ENCODE measurements at regions not wholly inside any gene's neighbourhood (a gene's known extent, or its start where the extent isn't known, plus 50 kb on each side); places are given as distances from the start of the nearest gene placed in this dataset.

GRCh38 chrY:17366400-17366799 is 513.6 kb downstream of the CDY2B start:
- no peaks in the 10 kb centered on the region for H3K4me1 ChIP-seq
- intact Hi-C loops (cut with DNase I; ENCODE audit: low total_unique reads) = no loop called here
- H3K9me3 ChIP-seq = no peaks in the 10 kb centered on the region
- TF ChIP-seq, protein P1, sequence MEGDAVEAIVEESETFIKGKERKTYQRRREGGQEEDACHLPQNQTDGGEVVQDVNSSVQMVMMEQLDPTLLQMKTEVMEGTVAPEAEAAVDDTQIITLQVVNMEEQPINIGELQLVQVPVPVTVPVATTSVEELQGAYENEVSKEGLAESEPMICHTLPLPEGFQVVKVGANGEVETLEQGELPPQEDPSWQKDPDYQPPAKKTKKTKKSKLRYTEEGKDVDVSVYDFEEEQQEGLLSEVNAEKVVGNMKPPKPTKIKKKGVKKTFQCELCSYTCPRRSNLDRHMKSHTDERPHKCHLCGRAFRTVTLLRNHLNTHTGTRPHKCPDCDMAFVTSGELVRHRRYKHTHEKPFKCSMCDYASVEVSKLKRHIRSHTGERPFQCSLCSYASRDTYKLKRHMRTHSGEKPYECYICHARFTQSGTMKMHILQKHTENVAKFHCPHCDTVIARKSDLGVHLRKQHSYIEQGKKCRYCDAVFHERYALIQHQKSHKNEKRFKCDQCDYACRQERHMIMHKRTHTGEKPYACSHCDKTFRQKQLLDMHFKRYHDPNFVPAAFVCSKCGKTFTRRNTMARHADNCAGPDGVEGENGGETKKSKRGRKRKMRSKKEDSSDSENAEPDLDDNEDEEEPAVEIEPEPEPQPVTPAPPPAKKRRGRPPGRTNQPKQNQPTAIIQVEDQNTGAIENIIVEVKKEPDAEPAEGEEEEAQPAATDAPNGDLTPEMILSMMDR (IDR thresholded peaks at IDR 0.05) = no peak
- TF ChIP-seq POLR2A (IDR thresholded peaks at IDR 0.05) = no peak
- H3K36me3 ChIP-seq (ENCODE audit: low read depth, missing control alignments) = no peaks in the 10 kb centered on the region
- H3K27me3 ChIP-seq = no peaks in the 10 kb centered on the region
- no peak for DNase-seq
- H3K27ac ChIP-seq = no peak overlapping the region
- no peak overlapping the region for H3K4me3 ChIP-seq

GRCh38 chrY:17339028-17339427 is 541.0 kb downstream of the CDY2B start:
- no peak for DNase-seq
- no peaks in the 10 kb centered on the region for H3K9me3 ChIP-seq
- no peaks in the 10 kb centered on the region for H3K4me1 ChIP-seq
- no peaks in the 10 kb centered on the region for H3K36me3 ChIP-seq (ENCODE audit: low read depth, missing control alignments)
- no peaks in the 10 kb centered on the region for H3K27me3 ChIP-seq
- intact Hi-C loops (cut with DNase I; ENCODE audit: low total_unique reads) = no loop called here
- WGBS, 2 donors = 52 to 67% methylated on average over 4 of the region's 4 CpGs
- no peak overlapping the region for H3K4me3 ChIP-seq
- no peak overlapping the region for H3K27ac ChIP-seq
- TF ChIP-seq, protein P1 (IDR thresholded peaks at IDR 0.05) = no peak
- no peak for TF ChIP-seq POLR2A (IDR thresholded peaks at IDR 0.05)

GRCh38 chrY:17330733-17331132 is 549.3 kb downstream of the CDY2B start:
- intact Hi-C loops (cut with DNase I; ENCODE audit: low total_unique reads) = no loop called here
- no peak for DNase-seq
- no peak overlapping the region for H3K27ac ChIP-seq
- no peaks in the 10 kb centered on the region for H3K4me1 ChIP-seq
- TF ChIP-seq, protein P1 (IDR thresholded peaks at IDR 0.05) = no peak
- no peak for TF ChIP-seq POLR2A (IDR thresholded peaks at IDR 0.05)
- no peaks in the 10 kb centered on the region for H3K27me3 ChIP-seq
- no peak overlapping the region for H3K4me3 ChIP-seq
- no peaks in the 10 kb centered on the region for H3K36me3 ChIP-seq (ENCODE audit: low read depth, missing control alignments)
- H3K9me3 ChIP-seq = no peaks in the 10 kb centered on the region

DNA sequence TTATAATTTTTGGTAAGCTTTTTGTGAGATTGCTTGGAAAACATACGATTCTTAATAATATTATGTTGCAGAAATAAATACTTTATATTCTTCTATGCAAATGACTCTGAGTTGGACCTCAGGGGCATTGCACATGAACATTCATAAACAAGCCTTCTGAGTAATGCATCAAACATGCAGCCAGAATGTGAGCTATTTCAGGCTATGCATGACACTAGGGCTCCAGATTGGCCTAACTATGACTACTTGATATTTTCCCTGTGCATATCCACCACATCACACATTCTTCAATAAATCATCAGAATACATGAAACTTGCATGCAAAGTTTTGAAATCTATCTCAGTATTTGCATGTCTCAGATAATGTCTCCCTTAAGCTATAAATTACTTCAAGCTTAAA is 560.1 kb downstream of the CDY2B start:
- TF ChIP-seq, protein P1 (IDR thresholded peaks at IDR 0.05) = no peak
- no peak for TF ChIP-seq POLR2A (IDR thresholded peaks at IDR 0.05)
- Histone ChIP-seq H3K36me3 (ENCODE audit: low read depth, missing control alignments) (no peaks in the 10 kb centered on the region), H3K27ac (no peak overlapping the region), H3K9me3 (no peaks in the 10 kb centered on the region), H3K4me1 (no peaks in the 10 kb centered on the region), H3K4me3 (no peak overlapping the region), H3K27me3 (no peaks in the 10 kb centered on the region)
- intact Hi-C loops (cut with DNase I; ENCODE audit: low total_unique reads) = no loop called here
- whole genome bisulfite sequencing, 2 donors = 63 to 73% methylated on average over 1 of the region's 1 CpG
- no peak for DNase-seq

- Histone ChIP-seq H3K27me3 (no peaks in the 10 kb centered on the region), H3K4me1 (no peaks in the 10 kb centered on the region), H3K4me3 (no peak overlapping the region), H3K36me3 (ENCODE audit: low read depth, missing control alignments) (no peaks in the 10 kb centered on the region), H3K9me3 (no peaks in the 10 kb centered on the region), H3K27ac (no peak overlapping the region)
- TF ChIP-seq POLR2A (IDR thresholded peaks at IDR 0.05) = no peak
- TF ChIP-seq, protein P1 (IDR thresholded peaks at IDR 0.05) = no peak
- WGBS, 2 donors = 62 to 85% methylated on average over 2 of the region's 2 CpGs
- intact Hi-C loops (cut with DNase I; ENCODE audit: low total_unique reads) = no loop called here
- no peak for DNase-seq
Observed at GRCh38 chrY:17318631-17319030, 561.4 kb downstream of the CDY2B start.
